GM12872 (cell line): ENCODE measurements at regions not wholly inside any gene's neighbourhood (a gene's known extent, or its start where the extent isn't known, plus 50 kb on each side); places are given as distances from the start of the nearest gene placed in this dataset.

ENCODE experiments used
- CTCF ChIP-seq: IDR thresholded peaks from 3 replicates; pipeline ENCODE4 v1.5.1; 2011; ENCODE audit warnings: low read depth, mild to moderate bottlenecking, low read length, moderate library complexity; ENCODE audit not compliant: insufficient read depth

GRCh38 chr6:28648035-28648877, 122.6 kb downstream of the GPX5 start:
- TF ChIP-seq CTCF = no peak

DNA sequence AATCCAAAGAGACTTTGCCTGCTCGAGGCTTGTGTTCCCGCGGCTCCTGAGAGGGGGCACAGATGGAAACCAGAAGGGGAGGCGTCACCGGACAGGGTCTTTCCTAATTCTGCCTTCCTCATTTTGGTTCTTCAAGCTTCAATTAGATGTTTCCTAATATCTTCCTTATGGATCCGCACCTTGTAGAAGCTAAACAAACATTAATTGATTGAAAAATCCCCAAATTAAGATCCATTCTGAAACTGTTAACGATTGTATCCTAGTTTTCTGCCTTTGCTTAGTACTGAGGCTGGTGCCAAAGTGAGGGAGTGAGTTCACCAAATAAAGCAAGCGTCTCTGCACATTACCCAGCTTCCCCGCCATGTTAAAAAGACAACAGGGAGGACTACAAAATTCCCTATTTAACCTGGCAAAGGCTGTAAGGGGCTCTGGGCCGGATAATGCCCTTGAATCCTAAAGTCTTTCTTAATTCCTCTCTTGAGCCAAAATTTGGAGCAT, 123.2 kb downstream of the GPX5 start:
- TF ChIP-seq CTCF = no peak

- no peak for TF ChIP-seq CTCF
These were observed 125.5 kb downstream of the GPX5 start for GRCh38 chr6:28651161-28651560.

DNA sequence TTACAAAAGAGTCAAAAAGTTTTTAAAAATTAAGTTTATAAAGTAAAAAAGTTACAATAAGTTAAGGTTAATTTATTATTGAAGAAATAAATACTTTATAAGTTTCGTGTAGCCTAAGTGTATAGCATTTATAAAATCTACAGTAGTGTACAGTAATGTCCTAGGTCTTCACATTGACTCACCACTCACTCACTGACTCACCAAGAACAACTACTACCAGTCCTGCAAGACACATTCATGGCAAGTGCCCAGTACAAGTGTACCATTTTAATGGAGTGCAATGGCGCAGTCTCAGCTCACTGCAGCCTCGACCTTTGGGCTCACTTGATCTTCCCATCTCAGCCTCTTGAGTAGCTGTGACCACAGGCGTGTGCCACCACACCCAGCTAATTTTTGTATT, 128.2 kb downstream of the GPX5 start:
- no peak for TF ChIP-seq CTCF

DNA sequence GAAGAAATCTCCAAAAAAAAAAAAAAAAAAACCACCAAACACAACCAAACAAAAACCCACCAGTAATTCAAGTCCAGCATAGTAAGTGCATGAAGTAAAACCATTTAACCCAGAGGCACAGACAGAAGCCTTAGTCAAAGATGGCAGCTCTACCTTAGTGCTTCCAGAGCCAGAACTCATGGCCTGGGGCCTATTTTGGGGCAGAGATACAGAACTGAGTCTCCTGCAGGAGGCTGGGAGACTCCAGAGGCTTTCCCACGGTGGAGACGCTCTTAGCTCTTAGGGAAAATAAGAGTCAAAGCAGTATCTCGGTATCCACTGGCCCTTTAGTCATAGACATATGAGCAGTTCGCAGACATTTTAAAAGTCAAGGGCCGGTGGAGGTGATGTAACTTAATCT, 129.5 kb downstream of the GPX5 start:
- TF ChIP-seq CTCF = no peak

DNA sequence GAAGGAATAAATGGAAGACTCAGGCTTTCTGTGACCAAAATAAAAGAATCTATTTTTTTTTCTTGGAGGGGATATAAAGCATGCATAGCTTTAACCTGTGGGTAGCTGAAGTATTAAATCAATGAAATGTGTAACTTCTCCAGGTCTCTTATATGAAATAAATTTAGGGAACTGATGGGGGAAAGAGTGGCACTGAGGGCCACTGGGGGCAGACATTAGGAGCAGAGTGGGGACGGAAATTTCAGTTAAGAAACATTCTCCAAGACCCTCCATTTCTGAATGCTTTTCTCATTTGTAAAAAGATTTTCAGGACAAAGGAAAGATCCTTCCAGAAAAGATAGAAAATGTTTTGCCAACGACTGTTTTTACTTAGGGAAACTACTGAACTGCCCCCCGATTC, 131.0 kb downstream of the GPX5 start:
- no peak for TF ChIP-seq CTCF

- TF ChIP-seq CTCF = no peak
These were observed 131.7 kb downstream of the GPX5 start for GRCh38 chr6:28657381-28657768.
